ENCODE measurements at regions not wholly inside any gene's neighbourhood (a gene's known extent, or its start where the extent isn't known, plus 50 kb on each side); places are given as distances from the start of the nearest gene placed in this dataset.
"Not testable (repeated sequence)": the region's sequence is repeated elsewhere in the genome, so short reads cannot be mapped to it uniquely, and the experiment has no call there.

GRCh38 chr9:40927851-40928802 lies 200.4 kb downstream of the FOXD4L6 start:
- no peak overlapping the region for H3K27ac ChIP-seq (ENCODE audit: low read depth in 1 of 2, low read length in 1 of 2)
- H3K36me3 ChIP-seq (ENCODE audit: control insufficient read depth in 2 of 2, insufficient read depth in 2 of 2, low read length in 1 of 2) = no peaks in the 10 kb centered on the region
- H3K4me3 ChIP-seq (ENCODE audit: low read length in 2 of 2) = no peak overlapping the region
- no peaks in the 10 kb centered on the region for H3K27me3 ChIP-seq (ENCODE audit: control insufficient read depth in 2 of 2, insufficient read depth in 1 of 2, low read length in 1 of 2)
- peaks cover 10 to 14% of the 10 kb centered on the region in 2 donors for H3K9me3 ChIP-seq (ENCODE audit: control insufficient read depth in 2 of 2, insufficient read depth in 1 of 2, low read length in 1 of 2)
- WGBS = 74% methylated on average over 11 of the region's 11 CpGs
- no peak for DNase-seq (ENCODE audit: low read depth in 6 of 9, low spot score in 9 of 9)
- no peaks in the 10 kb centered on the region for H3K4me1 ChIP-seq (ENCODE audit: control insufficient read depth in 2 of 2, insufficient read depth in 2 of 2, low read length in 2 of 2)

DNA sequence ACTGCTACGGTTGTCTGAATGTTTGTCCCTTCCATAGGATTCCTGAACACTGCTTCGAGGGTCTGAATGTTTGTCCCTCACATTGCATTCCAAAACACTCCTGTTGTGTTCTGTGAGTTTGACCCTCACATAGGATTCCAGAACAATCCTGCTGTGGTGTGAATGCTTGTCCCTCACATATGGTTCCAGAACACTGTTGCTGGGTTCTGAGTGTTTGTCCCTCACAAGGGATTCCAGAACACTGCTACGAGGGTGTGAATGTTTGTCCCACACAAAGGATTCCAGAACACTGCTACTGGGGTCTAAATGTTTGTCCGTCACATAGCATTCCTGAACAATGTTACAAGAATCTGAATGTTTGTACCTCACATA lies 201.2 kb downstream of the FOXD4L6 start:
- DNase-seq (ENCODE audit: low read depth in 6 of 9, low spot score in 9 of 9) = no peak
- no peak overlapping the region for H3K4me3 ChIP-seq (ENCODE audit: low read length in 2 of 2)
- H3K36me3 ChIP-seq (ENCODE audit: control insufficient read depth in 2 of 2, insufficient read depth in 2 of 2, low read length in 1 of 2) = no peaks in the 10 kb centered on the region
- WGBS = 80% methylated on average over 4 of the region's 4 CpGs
- no peaks in the 10 kb centered on the region for H3K4me1 ChIP-seq (ENCODE audit: control insufficient read depth in 2 of 2, insufficient read depth in 2 of 2, low read length in 2 of 2)
- H3K27me3 ChIP-seq (ENCODE audit: control insufficient read depth in 2 of 2, insufficient read depth in 1 of 2, low read length in 1 of 2) = no peaks in the 10 kb centered on the region
- no peak overlapping the region for H3K27ac ChIP-seq (ENCODE audit: low read depth in 1 of 2, low read length in 1 of 2)
- peaks cover 10 to 14% of the 10 kb centered on the region in 2 donors for H3K9me3 ChIP-seq (ENCODE audit: control insufficient read depth in 2 of 2, insufficient read depth in 1 of 2, low read length in 1 of 2)

- no peak for DNase-seq (ENCODE audit: low read depth in 6 of 9, low spot score in 9 of 9)
- Histone ChIP-seq H3K4me3 (ENCODE audit: low read length in 2 of 2) (no peak overlapping the region), H3K27me3 (ENCODE audit: control insufficient read depth in 2 of 2, insufficient read depth in 1 of 2, low read length in 1 of 2) (no peaks in the 10 kb centered on the region), H3K9me3 (ENCODE audit: control insufficient read depth in 2 of 2, insufficient read depth in 1 of 2, low read length in 1 of 2) (peaks cover 10 to 14% of the 10 kb centered on the region in 2 donors), H3K4me1 (ENCODE audit: control insufficient read depth in 2 of 2, insufficient read depth in 2 of 2, low read length in 2 of 2) (no peaks in the 10 kb centered on the region), H3K27ac (ENCODE audit: low read depth in 1 of 2, low read length in 1 of 2) (no peak overlapping the region), H3K36me3 (ENCODE audit: control insufficient read depth in 2 of 2, insufficient read depth in 2 of 2, low read length in 1 of 2) (no peaks in the 10 kb centered on the region)
- 75% methylated on average over 8 of the region's 8 CpGs for WGBS
These were observed 201.8 kb downstream of the FOXD4L6 start for GRCh38 chr9:40926404-40927259.

DNA sequence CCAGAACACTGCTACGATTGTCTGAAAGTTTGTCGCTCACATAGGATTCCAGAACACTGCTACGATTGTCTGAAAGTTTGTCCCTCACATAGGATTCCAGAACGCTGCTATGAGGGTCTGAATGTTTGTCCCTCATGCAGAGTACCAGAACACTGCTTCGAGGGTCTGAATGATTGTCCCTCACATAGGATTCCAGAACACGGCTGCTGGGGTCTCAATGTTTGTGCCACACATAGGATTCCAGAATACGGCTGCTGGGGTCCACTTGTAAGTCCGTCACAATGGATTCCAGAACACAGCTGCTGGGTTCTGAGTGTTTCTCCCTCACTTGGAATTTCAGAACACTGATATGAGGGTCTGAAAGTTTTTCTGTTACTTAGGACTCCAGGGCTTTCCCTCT lies 203.3 kb downstream of the FOXD4L6 start:
- Histone ChIP-seq H3K4me3 (ENCODE audit: low read length in 2 of 2) (no peak overlapping the region), H3K27ac (ENCODE audit: low read depth in 1 of 2, low read length in 1 of 2) (no peak overlapping the region), H3K36me3 (ENCODE audit: control insufficient read depth in 2 of 2, insufficient read depth in 2 of 2, low read length in 1 of 2) (no peaks in the 10 kb centered on the region), H3K4me1 (ENCODE audit: control insufficient read depth in 2 of 2, insufficient read depth in 2 of 2, low read length in 2 of 2) (no peaks in the 10 kb centered on the region), H3K27me3 (ENCODE audit: control insufficient read depth in 2 of 2, insufficient read depth in 1 of 2, low read length in 1 of 2) (no peaks in the 10 kb centered on the region), H3K9me3 (ENCODE audit: control insufficient read depth in 2 of 2, insufficient read depth in 1 of 2, low read length in 1 of 2) (peaks cover 10 to 14% of the 10 kb centered on the region in 2 donors)
- WGBS = 84% methylated on average over 8 of the region's 8 CpGs
- no peak for DNase-seq (ENCODE audit: low read depth in 6 of 9, low spot score in 9 of 9)

DNA sequence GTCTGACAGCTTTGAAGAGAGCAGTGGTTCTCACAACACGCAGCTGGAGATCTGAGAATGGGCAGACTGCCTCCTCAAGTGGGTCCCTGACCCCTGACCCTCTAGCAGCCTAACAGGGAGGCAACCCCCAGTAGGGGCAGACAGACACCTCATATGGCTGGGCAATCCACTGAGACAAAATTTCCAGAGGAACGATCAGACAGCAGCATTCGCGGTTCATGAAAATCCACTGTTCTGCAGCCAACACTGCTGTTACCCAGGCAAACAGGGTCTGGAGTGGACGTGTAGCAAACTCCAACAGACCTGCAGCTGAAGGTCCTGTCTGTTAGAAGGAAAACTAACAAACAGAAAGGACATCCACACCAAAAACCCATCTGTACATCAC lies 212.1 kb downstream of the FOXD4L6 start:
- WGBS = 80% methylated on average over 5 of the region's 5 CpGs
- DNase-seq (ENCODE audit: low read depth in 6 of 9, low spot score in 9 of 9); H3K36me3 ChIP-seq (ENCODE audit: control insufficient read depth in 2 of 2, insufficient read depth in 2 of 2, low read length in 1 of 2); H3K27ac ChIP-seq (ENCODE audit: low read depth in 1 of 2, low read length in 1 of 2); H3K4me3 ChIP-seq (ENCODE audit: low read length in 2 of 2); H3K4me1 ChIP-seq (ENCODE audit: control insufficient read depth in 2 of 2, insufficient read depth in 2 of 2, low read length in 2 of 2); H3K27me3 ChIP-seq (ENCODE audit: control insufficient read depth in 2 of 2, insufficient read depth in 1 of 2, low read length in 1 of 2): not testable (repeated sequence)
- H3K9me3 ChIP-seq (ENCODE audit: control insufficient read depth in 2 of 2, insufficient read depth in 1 of 2, low read length in 1 of 2) = peaks cover 11 to 22% of the 10 kb centered on the region in 2 donors

DNA sequence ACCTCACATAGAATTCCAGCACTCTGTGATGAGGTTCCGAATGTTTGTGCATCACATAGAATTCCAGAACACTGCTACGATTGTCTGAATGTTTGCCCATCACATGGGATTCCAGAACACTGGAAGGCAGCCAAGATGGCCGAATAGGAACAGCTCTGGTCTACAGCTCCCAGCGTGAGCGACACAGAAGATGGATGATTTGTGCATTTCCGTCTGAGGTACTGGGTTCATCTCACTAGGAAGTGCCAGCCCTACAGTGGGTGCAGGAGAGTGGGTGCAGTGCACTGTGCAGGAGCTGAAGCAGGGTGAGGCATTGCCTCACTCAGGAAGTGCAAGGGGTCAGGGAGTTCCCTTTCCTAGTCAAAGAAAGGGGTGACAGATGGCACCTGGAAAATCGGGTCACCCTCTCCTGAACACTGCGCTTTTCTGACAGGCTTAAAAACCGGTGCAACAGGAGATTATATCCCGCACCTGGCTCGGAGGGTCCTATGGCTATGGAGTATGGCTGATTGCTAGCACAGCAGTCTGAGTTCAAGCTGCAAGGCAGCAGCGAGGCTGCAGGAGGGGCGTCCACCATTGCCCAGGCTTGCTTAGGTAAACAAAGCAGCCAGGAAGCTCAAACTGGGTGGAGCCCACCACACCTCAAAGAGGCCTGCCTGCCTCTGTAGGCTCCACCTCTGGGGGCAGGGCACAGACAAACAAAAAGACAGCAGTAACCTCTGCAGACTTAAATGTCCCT lies 212.7 kb downstream of the FOXD4L6 start:
- H3K4me1 ChIP-seq (ENCODE audit: control insufficient read depth in 2 of 2, insufficient read depth in 2 of 2, low read length in 2 of 2); H3K4me3 ChIP-seq (ENCODE audit: low read length in 2 of 2); H3K27ac ChIP-seq (ENCODE audit: low read depth in 1 of 2, low read length in 1 of 2); DNase-seq (ENCODE audit: low read depth in 6 of 9, low spot score in 9 of 9); H3K27me3 ChIP-seq (ENCODE audit: control insufficient read depth in 2 of 2, insufficient read depth in 1 of 2, low read length in 1 of 2); H3K36me3 ChIP-seq (ENCODE audit: control insufficient read depth in 2 of 2, insufficient read depth in 2 of 2, low read length in 1 of 2): not testable (repeated sequence)
- H3K9me3 ChIP-seq (ENCODE audit: control insufficient read depth in 2 of 2, insufficient read depth in 1 of 2, low read length in 1 of 2) = peaks cover 11 to 22% of the 10 kb centered on the region in 2 donors
- WGBS = 89% methylated on average over 13 of the region's 13 CpGs

DNA sequence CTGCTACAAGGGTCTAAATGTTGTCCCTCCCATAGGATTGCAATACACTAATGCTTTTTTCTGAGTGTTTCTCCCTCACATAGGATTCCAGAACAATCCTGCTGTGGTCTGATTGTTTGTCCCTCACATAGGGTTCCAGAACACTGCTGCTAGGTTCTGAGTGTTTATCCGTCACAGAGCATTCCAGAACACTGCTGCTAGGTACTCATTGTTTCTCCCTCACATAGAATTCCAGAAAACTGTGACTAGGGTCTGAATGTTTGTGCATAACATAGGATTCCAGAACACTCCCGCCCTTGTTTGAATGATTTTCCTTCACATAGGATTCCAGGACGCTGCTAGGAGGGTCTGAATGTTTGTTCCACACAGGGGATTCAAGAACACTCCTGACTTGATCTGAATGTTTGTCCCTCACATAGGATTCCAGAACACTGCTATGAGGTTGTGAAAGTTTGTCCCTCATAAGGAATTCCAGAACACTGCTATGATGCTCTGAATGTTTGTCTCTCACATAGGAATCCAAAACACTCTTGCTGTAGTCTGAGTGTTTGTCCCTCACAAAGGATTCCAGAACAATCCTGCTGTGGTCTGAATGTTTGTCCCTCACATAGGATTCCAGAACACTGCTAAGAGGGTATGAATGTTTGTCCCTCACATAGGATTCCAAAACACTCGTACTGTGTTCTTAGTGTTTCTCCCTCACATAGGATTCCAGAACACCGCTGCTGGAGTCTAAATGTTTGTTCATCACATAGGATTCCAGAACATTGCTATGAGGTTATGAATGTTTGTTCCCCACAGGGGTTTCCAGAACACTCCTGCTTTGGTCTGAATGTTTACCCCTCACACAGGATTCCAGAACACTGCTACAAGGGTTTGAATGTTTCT lies 213.5 kb downstream of the FOXD4L6 start:
- H3K9me3 ChIP-seq (ENCODE audit: control insufficient read depth in 2 of 2, insufficient read depth in 1 of 2, low read length in 1 of 2) = peaks cover 11 to 22% of the 10 kb centered on the region in 2 donors
- 59% methylated on average over 5 of the region's 5 CpGs for WGBS
- DNase-seq (ENCODE audit: low read depth in 6 of 9, low spot score in 9 of 9) = no peak

DNA sequence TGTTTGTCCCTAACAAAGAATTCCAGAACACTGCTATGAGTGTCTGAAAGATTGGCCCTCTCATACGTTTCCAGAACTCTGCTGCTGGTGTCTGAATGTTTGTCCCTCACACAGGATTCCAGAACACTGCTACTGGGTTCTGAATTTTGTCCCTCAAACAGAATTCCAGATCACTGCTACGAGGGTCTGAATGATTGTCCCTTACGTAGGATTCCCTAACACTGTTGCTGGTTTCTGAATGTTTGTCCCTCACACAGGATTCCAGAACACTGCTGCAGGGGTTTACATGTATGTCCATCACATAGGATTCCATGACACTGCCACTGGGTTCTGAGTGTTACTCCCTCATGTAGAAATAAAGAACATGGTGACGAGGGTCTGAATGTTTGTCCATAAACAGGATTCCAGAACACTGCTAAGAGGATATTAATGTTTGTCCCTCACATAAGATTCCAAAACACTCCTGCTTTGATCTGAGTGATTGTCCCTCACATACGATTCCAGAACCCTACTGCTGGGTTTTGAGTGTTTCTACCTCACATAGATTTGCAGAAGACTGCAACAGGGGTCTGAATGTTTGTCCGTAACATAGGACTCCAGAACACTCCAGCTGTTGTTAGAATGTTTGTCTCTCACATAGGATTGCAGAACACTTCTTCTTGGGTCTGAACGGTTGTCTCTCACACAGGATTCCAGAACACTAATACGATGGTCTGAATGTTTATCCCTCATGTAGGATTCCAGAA lies 214.4 kb downstream of the FOXD4L6 start:
- 66% methylated on average over 8 of the region's 8 CpGs for WGBS
- Histone ChIP-seq H3K9me3 (ENCODE audit: control insufficient read depth in 2 of 2, insufficient read depth in 1 of 2, low read length in 1 of 2) (peaks cover 11 to 22% of the 10 kb centered on the region in 2 donors), H3K36me3 (ENCODE audit: control insufficient read depth in 2 of 2, insufficient read depth in 2 of 2, low read length in 1 of 2) (no peaks in the 10 kb centered on the region), H3K4me1 (ENCODE audit: control insufficient read depth in 2 of 2, insufficient read depth in 2 of 2, low read length in 2 of 2) (no peaks in the 10 kb centered on the region), H3K27me3 (ENCODE audit: control insufficient read depth in 2 of 2, insufficient read depth in 1 of 2, low read length in 1 of 2) (no peaks in the 10 kb centered on the region), H3K4me3 (ENCODE audit: low read length in 2 of 2) (no peak overlapping the region), H3K27ac (ENCODE audit: low read depth in 1 of 2, low read length in 1 of 2) (no peak overlapping the region)
- DNase-seq (ENCODE audit: low read depth in 6 of 9, low spot score in 9 of 9) = no peak

More for the DNA sequence above, 213.5 kb downstream of the FOXD4L6 start:
- H3K4me3 ChIP-seq (ENCODE audit: low read length in 2 of 2) = no peak overlapping the region
- no peaks in the 10 kb centered on the region for H3K36me3 ChIP-seq (ENCODE audit: control insufficient read depth in 2 of 2, insufficient read depth in 2 of 2, low read length in 1 of 2)
- H3K27ac ChIP-seq (ENCODE audit: low read depth in 1 of 2, low read length in 1 of 2) = no peak overlapping the region
- no peaks in the 10 kb centered on the region for H3K27me3 ChIP-seq (ENCODE audit: control insufficient read depth in 2 of 2, insufficient read depth in 1 of 2, low read length in 1 of 2)
- no peaks in the 10 kb centered on the region for H3K4me1 ChIP-seq (ENCODE audit: control insufficient read depth in 2 of 2, insufficient read depth in 2 of 2, low read length in 2 of 2)

Data from thymus (tissue), 11 donors.